ENCODE measurements at regions not wholly inside any gene's neighbourhood (a gene's known extent, or its start where the extent isn't known, plus 50 kb on each side); places are given as distances from the start of the nearest gene placed in this dataset.

DNA sequence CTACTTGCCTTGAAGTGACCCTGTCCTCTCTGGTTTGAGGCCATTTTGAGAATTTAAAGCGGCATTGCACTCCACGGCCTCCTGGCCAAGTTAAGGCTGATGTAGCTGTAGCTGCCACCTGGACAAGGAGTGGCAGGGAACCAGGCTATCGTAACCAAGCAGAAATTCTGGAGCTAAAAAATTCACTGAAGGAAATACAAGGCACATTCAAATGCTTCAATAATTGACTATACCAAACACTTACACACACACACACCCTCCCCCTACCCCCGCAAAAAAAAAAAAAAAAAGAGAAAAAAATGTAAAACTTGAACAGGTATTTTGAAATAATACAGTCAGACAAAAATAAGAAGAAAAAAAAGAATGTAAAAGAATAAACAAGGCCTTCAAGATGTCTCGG lies 409.0 kb upstream of the SEMA3A start:
- TF ChIP-seq, protein P1, sequence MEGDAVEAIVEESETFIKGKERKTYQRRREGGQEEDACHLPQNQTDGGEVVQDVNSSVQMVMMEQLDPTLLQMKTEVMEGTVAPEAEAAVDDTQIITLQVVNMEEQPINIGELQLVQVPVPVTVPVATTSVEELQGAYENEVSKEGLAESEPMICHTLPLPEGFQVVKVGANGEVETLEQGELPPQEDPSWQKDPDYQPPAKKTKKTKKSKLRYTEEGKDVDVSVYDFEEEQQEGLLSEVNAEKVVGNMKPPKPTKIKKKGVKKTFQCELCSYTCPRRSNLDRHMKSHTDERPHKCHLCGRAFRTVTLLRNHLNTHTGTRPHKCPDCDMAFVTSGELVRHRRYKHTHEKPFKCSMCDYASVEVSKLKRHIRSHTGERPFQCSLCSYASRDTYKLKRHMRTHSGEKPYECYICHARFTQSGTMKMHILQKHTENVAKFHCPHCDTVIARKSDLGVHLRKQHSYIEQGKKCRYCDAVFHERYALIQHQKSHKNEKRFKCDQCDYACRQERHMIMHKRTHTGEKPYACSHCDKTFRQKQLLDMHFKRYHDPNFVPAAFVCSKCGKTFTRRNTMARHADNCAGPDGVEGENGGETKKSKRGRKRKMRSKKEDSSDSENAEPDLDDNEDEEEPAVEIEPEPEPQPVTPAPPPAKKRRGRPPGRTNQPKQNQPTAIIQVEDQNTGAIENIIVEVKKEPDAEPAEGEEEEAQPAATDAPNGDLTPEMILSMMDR (IDR thresholded peaks at IDR 0.05): no peak
- TF ChIP-seq POLR2AphosphoS5 (IDR thresholded peaks at IDR 0.05; ENCODE audit: low read depth, low read length): no peak
